Loucy (cell line): ENCODE measurements at regions not wholly inside any gene's neighbourhood (a gene's known extent, or its start where the extent isn't known, plus 50 kb on each side); places are given as distances from the start of the nearest gene placed in this dataset.

Experiments
- H2AFZ ChIP-seq: fragments of 200-600 bp; sonication (generic); 2 replicates; pipeline ENCODE4 v1.6.0; 2016; ENCODE audit warnings: antibody characterized with exemption, mild to moderate bottlenecking, low read length, moderate library complexity
- H3F3A ChIP-seq: fragments of 200-600 bp; 2 replicates; pipeline ENCODE4 v1.6.0; 2016; ENCODE audit warnings: antibody characterized with exemption, low read depth, mild to moderate bottlenecking
- H3K27me3 ChIP-seq: fragments of 200-600 bp; sonication (generic); 2 replicates; pipeline ENCODE4 v1.6.1; 2014; ENCODE audit warnings: low read length, mild to moderate bottlenecking; ENCODE audit not compliant: insufficient read depth, poor library complexity, severe bottlenecking
- H3K36me3 ChIP-seq: fragments of 200-600 bp; sonication (generic); 2 replicates; pipeline ENCODE4 v1.6.1; 2016; ENCODE audit warnings: low read length; ENCODE audit not compliant: insufficient read depth
- H3K4me1 ChIP-seq: fragments of 200-600 bp; sonication (generic); 2 replicates; pipeline ENCODE4 v1.5.1; 2014; ENCODE audit warnings: low read length, mild to moderate bottlenecking; ENCODE audit not compliant: insufficient read depth, poor library complexity, severe bottlenecking
- H3K4me2 ChIP-seq: fragments of 200-600 bp; sonication (generic); 2 replicates; pipeline ENCODE4 v1.6.0; 2014; ENCODE audit warnings: antibody characterized with exemption, low read length, low read depth, mild to moderate bottlenecking; ENCODE audit not compliant: poor library complexity, severe bottlenecking
- H3K4me3 ChIP-seq: fragments of 200-600 bp; sonication (generic); 2 replicates; pipeline ENCODE4 v1.5.1; 2014; ENCODE audit warnings: low read length, mild to moderate bottlenecking, mixed read lengths; ENCODE audit not compliant: poor library complexity, severe bottlenecking
- H3K79me2 ChIP-seq: fragments of 200-600 bp; sonication (generic); 2 replicates; pipeline ENCODE4 v1.6.1; 2014; ENCODE audit warnings: low read length; ENCODE audit not compliant: insufficient read depth
- H3K9ac ChIP-seq: fragments of 200-600 bp; sonication (generic); 2 replicates; pipeline ENCODE4 v1.6.0; 2014; ENCODE audit warnings: mild to moderate bottlenecking, low read depth, low read length, moderate library complexity; ENCODE audit not compliant: poor library complexity, severe bottlenecking
- H3K9me2 ChIP-seq: fragments of 200-600 bp; sonication (generic); replicated peaks from 2 replicates; pipeline ENCODE4 v1.6.1; 2016; ENCODE audit warnings: low read depth, low read length, mixed read lengths
- H3K9me3 ChIP-seq: fragments of 200-600 bp; sonication (generic); 2 replicates; pipeline ENCODE4 v1.6.1; 2014; ENCODE audit warnings: mild to moderate bottlenecking, antibody characterized with exemption, low read length, low read depth; ENCODE audit not compliant: insufficient read depth
- H4K20me1 ChIP-seq: fragments of 200-600 bp; sonication (generic); 2 replicates; pipeline ENCODE4 v1.6.0; 2014; ENCODE audit warnings: antibody characterized with exemption, low read length, mild to moderate bottlenecking; ENCODE audit not compliant: insufficient read depth, poor library complexity, severe bottlenecking
- EZH2phosphoT487 ChIP-seq: fragments of 200-600 bp; IDR thresholded peaks from 2 replicates; pipeline ENCODE4 v1.6.1; 2018; ENCODE audit warnings: antibody characterized with exemption, mild to moderate bottlenecking, moderate library complexity, borderline replicate concordance
- TF ChIP-seq, protein P1 (sequence below): fragments of 200-600 bp; sonication (generic); conservative IDR thresholded peaks from 2 replicates; pipeline ENCODE4 v1.5.1; 2014; ENCODE audit warnings: mild to moderate bottlenecking, antibody characterized with exemption, low read length

DNA sequence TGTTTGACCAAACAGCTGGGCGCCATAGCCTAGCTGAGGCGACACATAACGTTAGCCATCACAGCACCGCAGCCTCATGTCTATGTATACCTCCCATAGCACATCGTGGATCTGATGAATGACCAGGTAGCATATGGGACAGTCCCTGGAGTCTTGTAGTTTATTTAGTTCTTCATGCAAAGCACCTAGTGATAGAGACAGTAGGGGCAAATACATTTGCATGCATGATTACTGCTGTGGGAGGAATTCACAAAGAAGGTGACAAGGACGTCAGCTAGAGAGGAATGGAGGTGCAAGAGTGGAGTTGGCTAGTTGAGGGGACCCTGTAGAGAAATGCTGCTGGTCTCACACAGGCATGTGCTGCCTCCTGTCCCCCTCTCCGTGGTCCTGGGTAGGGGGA, 478.9 kb upstream of the HS6ST1 start:
- H3K27me3 ChIP-seq, result no peaks in the 10 kb centered on the region
- no peaks in the 10 kb centered on the region for H3F3A ChIP-seq
- H3K9me2 ChIP-seq, result no peaks in the 10 kb centered on the region
- no peak overlapping the region for H3K4me2 ChIP-seq
- no peak overlapping the region for H3K4me3 ChIP-seq
- TF ChIP-seq, protein P1, sequence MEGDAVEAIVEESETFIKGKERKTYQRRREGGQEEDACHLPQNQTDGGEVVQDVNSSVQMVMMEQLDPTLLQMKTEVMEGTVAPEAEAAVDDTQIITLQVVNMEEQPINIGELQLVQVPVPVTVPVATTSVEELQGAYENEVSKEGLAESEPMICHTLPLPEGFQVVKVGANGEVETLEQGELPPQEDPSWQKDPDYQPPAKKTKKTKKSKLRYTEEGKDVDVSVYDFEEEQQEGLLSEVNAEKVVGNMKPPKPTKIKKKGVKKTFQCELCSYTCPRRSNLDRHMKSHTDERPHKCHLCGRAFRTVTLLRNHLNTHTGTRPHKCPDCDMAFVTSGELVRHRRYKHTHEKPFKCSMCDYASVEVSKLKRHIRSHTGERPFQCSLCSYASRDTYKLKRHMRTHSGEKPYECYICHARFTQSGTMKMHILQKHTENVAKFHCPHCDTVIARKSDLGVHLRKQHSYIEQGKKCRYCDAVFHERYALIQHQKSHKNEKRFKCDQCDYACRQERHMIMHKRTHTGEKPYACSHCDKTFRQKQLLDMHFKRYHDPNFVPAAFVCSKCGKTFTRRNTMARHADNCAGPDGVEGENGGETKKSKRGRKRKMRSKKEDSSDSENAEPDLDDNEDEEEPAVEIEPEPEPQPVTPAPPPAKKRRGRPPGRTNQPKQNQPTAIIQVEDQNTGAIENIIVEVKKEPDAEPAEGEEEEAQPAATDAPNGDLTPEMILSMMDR, result no peak
- TF ChIP-seq EZH2phosphoT487, result no peak
- H2AFZ ChIP-seq, result no peak overlapping the region
- H3K4me1 ChIP-seq, result no peaks in the 10 kb centered on the region
- H3K36me3 ChIP-seq, result no peaks in the 10 kb centered on the region
- no peak overlapping the region for H3K9ac ChIP-seq
- H3K79me2 ChIP-seq, result no peaks in the 10 kb centered on the region
- no peaks in the 10 kb centered on the region for H3K9me3 ChIP-seq
- no peaks in the 10 kb centered on the region for H4K20me1 ChIP-seq

DNA sequence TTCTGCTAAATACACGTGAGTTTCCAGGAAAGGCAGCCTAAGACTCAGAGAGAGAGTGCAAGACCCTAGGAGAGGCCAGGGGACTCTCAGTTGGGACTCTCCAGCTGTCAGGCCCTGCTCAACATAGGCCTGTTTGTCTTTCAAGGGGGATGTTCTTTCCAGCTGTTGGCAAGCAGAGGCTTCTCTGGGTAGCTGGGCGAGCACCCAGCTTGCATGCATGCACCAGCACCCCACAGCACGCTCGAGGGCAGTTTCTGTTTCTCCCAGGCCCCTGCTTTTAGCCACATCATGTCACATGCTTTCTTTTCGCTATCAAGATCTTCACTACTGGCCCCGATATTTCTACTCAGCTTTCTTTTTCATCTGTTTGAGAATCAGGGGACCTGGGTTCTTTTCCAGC, 479.3 kb upstream of the HS6ST1 start:
- no peaks in the 10 kb centered on the region for H3K9me3 ChIP-seq
- no peak overlapping the region for H3K4me2 ChIP-seq
- no peaks in the 10 kb centered on the region for H3K9me2 ChIP-seq
- H3K27me3 ChIP-seq, result no peaks in the 10 kb centered on the region
- H2AFZ ChIP-seq, result no peak overlapping the region
- no peaks in the 10 kb centered on the region for H3K79me2 ChIP-seq
- H4K20me1 ChIP-seq, result no peaks in the 10 kb centered on the region
- no peaks in the 10 kb centered on the region for H3F3A ChIP-seq
- no peak for TF ChIP-seq EZH2phosphoT487
- TF ChIP-seq, protein P1, result no peak
- no peak overlapping the region for H3K9ac ChIP-seq
- no peak overlapping the region for H3K4me3 ChIP-seq
- no peaks in the 10 kb centered on the region for H3K36me3 ChIP-seq
- no peaks in the 10 kb centered on the region for H3K4me1 ChIP-seq

DNA sequence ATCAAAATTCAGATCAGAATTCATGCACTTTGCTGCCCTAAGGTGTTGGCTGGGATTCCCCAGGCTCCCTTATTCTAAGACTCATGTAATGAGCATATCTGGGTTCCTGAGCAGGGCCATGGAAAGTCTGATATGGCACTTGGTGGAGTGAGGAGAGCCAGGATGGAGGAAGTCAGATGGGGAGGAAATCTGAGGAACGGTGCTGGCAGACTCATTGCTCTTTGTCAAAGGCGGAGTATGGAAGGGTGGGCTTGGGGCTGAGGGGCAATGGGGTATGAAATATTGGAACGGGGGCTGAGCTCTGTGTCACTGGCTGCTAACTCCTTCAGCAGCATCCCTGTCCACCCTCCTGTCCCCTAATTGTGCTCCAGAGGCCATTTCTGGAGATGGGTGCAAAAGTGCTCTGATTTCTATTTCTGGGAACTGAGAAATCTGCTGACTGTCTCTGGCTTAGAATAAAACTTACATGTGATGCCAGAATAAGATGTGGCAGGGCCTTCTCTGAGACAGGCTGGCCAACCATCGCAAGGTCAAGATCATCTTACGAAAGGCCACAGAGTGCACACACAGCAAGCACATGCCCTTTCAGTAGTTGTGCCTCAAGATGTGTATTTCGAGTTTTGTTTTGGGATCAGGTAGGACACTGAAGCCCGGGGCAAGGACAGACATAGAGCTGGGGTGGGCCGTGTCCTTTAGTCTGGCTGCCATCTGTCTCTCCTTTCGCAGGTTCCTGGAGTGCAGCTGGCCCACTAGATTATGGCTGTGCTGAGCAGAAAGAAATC, 480.0 kb upstream of the HS6ST1 start:
- Histone ChIP-seq H3K9me3 (no peaks in the 10 kb centered on the region), H3K79me2 (no peaks in the 10 kb centered on the region), H3K4me1 (no peaks in the 10 kb centered on the region), H3K9me2 (no peaks in the 10 kb centered on the region), H3K4me3 (no peak overlapping the region), H3K4me2 (no peak overlapping the region), H4K20me1 (no peaks in the 10 kb centered on the region), H3K27me3 (no peaks in the 10 kb centered on the region), H2AFZ (no peak overlapping the region), H3K9ac (no peak overlapping the region), H3F3A (no peaks in the 10 kb centered on the region), H3K36me3 (no peaks in the 10 kb centered on the region)
- TF ChIP-seq, protein P1, result no peak
- no peak for TF ChIP-seq EZH2phosphoT487
